A673 (cell line): ENCODE measurements at regions not wholly inside any gene's neighbourhood (a gene's known extent, or its start where the extent isn't known, plus 50 kb on each side); places are given as distances from the start of the nearest gene placed in this dataset.

ENCODE experiments used
- CTCF ChIP-seq: fragments of 300-800, 200-600 bp; sonication (generic); conservative IDR thresholded peaks from 2 replicates; pipeline ENCODE4 v1.5.1; 2017; ENCODE audit warnings: low read depth, mild to moderate bottlenecking, antibody characterized with exemption, low read length, moderate library complexity, mixed read lengths
- EZH2 ChIP-seq: fragments of 200-600 bp; sonication (generic); IDR thresholded peaks from 2 replicates; pipeline ENCODE4 v1.6.1; 2017; ENCODE audit warnings: borderline replicate concordance, low read depth, mild to moderate bottlenecking, mixed read lengths, antibody characterized with exemption, low read length; ENCODE audit not compliant: poor library complexity, severe bottlenecking

GRCh38 chr9:29659014-29659413 lies 2085.7 kb upstream of the C9orf72 start:
- TF ChIP-seq CTCF = no peak
- TF ChIP-seq EZH2 = no peak
